ENCODE measurements at regions not wholly inside any gene's neighbourhood (a gene's known extent, or its start where the extent isn't known, plus 50 kb on each side); places are given as distances from the start of the nearest gene placed in this dataset.

- TF ChIP-seq POLR2AphosphoS5 (IDR thresholded peaks at IDR 0.05; ENCODE audit: low read depth, low read length): no peak
- no peak for TF ChIP-seq TAF1 (IDR thresholded peaks at IDR 0.05; ENCODE audit: low read depth, low read length)
- TF ChIP-seq POLR2A (IDR thresholded peaks at IDR 0.05; ENCODE audit: low read depth, low read length): no peak
- no peak for TF ChIP-seq POU2F2 (IDR thresholded peaks at IDR 0.05; ENCODE audit: low read depth, low read length)
- TF ChIP-seq PAX5 (IDR thresholded peaks at IDR 0.05; ENCODE audit: insufficient read depth, low read length, severe bottlenecking): no peak
These were observed 191.8 kb downstream of the LPIN1 start for GRCh38 chr2:11938196-11938595.
